HG03354 (cell line): ENCODE measurements at regions not wholly inside any gene's neighbourhood (a gene's known extent, or its start where the extent isn't known, plus 50 kb on each side); places are given as distances from the start of the nearest gene placed in this dataset.
"Not testable (repeated sequence)": the region's sequence is repeated elsewhere in the genome, so short reads cannot be mapped to it uniquely, and the experiment has no call there.

Experiments used
- ATAC-seq: cut with Tn5 transposase; IDR thresholded peaks from one replicate; pipeline ENCODE4 v1.9.1; 2021; ENCODE audit warnings: mild to moderate bottlenecking; ENCODE audit not compliant: unreplicated experiment, poor library complexity, severe bottlenecking

DNA sequence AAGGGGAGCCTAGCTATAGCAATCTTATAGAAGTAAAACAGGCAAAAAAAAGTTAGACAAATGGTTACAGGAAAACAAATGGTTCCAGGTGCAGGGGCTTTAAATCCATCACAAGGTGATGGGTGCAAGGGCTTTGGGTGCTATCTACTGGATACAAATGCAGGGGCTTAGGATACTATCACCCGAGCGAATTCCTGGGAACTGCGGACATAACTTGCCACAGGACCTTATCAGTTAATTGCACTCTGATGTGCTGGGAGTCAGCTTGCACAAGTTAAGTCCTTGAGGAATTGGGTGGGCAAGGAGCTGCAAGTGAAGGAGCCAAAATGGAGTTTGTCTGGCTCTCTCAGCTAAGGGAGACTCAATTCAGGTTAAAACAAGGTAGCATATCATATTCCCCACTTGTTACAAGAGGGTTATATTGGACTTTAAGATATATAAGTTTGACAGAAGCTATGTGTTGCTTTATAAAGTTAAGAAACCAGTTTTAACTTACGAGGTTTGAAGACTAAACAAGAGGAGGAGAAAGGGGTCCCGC, 115.0 kb upstream of the PZP start:
- ATAC-seq = no peak

GRCh38 chr12:9319842-9320173, 111.6 kb upstream of the PZP start:
- peak; percentile 46 for ATAC-seq

DNA sequence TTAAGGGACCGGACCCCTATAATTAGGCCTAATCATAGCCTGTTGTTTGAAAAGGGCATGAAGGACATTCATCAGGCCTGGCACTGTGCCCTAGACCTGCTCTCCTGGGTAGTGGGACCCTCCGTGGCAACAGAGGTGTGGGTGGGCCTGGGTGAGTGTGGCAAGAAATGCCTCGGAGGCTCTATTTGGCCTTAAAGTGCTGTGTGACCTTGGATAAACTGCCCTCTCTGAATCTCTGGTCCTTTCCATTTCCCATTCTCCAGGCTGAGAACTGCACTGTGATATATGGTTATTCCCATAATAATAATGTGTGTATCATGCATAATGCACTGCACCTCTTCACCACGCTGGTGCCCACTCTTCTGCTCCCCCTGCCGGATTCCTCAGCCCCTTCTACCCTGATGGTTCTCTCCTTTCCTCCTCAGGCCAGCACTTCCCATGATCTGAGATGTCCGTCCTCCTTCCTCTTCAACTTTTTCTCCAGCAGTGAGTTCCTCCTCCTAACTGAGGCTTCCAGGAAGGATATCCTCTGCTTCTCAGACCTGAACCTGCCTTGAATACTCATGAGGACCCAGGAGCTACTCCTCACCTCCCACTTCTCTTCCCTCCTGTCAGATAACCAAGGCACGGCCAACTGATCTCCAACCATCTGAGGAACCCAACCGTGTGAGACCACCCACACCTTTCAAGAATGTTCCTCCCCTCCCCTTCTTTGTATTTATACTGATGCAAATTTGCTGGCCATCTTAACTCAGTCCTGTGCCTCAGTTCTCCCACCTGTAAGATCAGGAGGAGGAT, 111.0 kb upstream of the PZP start:
- ATAC-seq = no peak

- not testable (repeated sequence) for ATAC-seq
Observed at GRCh38 chr12:9313479-9313878, 105.3 kb upstream of the PZP start.

DNA sequence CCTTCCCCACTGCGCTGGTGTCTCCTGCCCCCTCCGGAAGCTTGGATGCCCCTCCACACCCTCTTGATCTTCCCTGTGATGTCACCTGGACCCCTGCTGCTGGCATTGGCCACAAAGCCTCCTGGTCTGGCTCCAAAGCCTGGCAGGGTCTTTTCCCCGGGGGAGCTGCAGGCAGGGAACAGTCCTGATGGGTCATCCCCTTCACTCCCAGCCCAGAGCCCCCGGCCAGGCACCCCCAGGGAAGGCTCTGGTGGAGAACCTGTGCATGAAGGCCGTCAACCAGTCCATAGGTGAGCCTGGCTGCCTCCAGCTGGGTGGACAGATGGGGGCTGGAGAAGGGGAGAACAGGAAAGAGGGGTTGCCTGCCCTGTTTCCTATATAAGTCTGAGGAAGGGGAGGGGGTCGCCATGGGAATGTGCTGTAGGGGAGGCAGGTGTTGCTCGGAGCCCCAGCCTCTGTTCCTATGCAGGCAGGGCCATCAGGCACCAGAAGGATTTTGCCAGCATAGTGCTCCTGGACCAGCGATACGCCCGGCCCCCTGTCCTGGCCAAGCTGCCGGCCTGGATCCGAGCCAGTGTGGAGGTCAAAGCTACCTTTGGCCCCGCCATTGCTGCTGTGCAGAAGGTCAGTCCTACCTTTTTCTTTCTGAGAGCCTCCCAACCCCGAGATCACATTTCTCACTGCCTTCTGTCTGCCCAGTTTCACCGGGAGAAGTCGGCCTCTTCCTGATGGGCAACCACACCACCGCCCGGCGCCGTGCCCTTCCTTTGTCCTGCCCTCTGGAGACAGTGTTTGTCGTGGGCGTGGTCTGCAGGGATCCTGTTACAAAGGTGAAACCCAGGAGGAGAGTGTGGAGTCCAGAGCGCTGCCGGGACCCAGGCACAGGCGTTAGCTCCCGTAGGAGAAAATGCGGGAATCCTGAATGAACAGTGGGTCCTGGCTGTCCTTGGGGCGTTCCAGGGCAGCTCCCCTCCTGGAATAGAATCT, 104.5 kb upstream of the PZP start:
- ATAC-seq = not testable (repeated sequence)

GRCh38 chr12:9311454-9311853, 103.3 kb upstream of the PZP start:
- ATAC-seq = not testable (repeated sequence)

GRCh38 chr12:9310645-9311044, 102.5 kb upstream of the PZP start:
- not testable (repeated sequence) for ATAC-seq

DNA sequence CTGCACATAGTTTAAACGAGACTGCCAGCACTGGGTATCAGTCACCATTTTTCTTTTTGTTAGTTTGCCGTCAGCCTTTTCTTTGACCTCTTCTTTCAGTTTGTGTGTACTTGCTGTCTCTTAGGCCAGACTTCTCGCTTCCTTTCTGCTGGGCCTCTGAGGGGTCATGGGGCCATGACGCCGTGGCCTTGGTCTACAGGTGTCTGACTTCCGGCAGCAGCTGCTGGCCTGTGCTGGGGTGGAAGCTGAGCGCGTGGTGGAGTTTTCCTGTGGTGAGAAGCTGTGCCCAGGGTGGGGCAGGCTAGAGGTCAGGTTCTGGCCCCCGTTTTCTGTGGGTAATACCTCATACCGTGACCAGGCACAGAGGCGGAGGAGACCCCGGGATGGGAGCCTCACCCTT, 101.6 kb upstream of the PZP start:
- ATAC-seq = not testable (repeated sequence)

- peak; percentile 52 for ATAC-seq
Observed at GRCh38 chr12:9308745-9309144, 100.5 kb upstream of the PZP start.

- ATAC-seq = not testable (repeated sequence)
Observed at GRCh38 chr12:9308163-9308562, 100.0 kb upstream of the PZP start.

GRCh38 chr12:9307255-9307654, 99.1 kb upstream of the PZP start:
- not testable (repeated sequence) for ATAC-seq

DNA sequence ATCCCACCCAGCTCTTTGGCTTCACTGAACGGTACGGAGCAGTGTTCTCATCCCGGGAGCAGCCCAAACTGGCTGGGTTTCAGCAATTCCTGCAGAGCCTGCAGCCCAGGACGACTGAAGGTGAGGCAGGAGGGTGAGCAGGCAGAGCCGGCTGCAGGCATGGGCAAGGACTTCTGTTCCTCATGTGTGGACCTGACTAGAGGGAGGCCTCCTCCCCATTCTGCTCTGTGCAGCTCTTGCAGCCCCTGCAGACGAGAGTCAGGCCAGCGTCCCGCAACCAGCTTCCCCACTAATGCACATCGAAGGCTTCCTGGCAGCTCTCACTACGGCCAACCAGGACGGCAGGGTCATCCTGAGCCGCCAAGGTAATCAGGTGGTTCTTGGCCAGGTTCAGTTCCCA, 97.8 kb upstream of the PZP start:
- ATAC-seq = not testable (repeated sequence)

- ATAC-seq = not testable (repeated sequence)
Observed at GRCh38 chr12:9304540-9304939, 96.3 kb upstream of the PZP start.

DNA sequence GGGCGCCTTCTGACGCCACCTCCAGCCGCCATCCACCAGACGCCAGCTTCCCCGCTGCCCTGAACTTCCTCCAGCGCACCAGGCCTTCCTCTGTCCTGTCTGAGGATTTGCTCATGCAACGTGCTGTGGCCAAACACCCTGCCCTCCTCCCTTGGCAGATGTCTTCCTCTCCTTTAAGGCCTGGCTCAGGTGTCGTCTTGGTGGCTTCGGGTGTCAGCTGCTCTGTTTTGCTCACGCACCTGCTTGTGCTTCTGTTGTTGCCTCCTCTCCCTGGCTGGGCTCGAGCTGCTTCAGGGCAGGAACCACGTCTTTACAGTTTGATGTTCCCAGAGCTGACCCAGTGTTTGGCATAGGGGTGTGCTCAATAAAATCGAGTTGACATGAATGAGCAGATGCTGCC, 87.7 kb upstream of the PZP start:
- not testable (repeated sequence) for ATAC-seq

- not testable (repeated sequence) for ATAC-seq
Observed at GRCh38 chr12:9294072-9294620, 86.0 kb upstream of the PZP start.

GRCh38 chr12:9293391-9293790, 85.2 kb upstream of the PZP start:
- ATAC-seq = not testable (repeated sequence)

DNA sequence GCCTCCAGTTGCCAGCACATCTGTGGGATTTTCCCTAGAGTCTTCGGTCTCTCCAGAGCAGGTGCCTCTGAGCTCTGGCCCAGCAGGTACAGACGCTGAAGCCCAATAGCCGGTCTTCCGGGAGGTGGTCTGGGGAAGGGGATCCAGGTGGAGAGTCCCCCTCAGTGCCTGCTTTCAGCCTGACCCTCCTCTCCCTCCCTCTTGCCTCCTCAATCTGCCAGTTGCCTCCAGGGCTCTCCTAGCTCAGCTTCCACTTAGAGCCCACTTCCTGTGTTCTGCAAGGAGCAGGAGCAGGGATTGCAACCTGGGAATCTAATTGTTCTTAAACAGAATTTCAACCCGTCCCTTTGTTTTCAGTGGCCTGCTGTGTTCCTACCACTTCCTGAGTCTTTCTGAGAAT, 81.8 kb upstream of the PZP start:
- ATAC-seq = not testable (repeated sequence)

GRCh38 chr12:9284724-9285123, 76.5 kb upstream of the PZP start:
- ATAC-seq = peak; percentile 5

GRCh38 chr12:9284197-9284596, 76.0 kb upstream of the PZP start:
- ATAC-seq = peak; percentile 69
